ENCODE measurements at regions not wholly inside any gene's neighbourhood (a gene's known extent, or its start where the extent isn't known, plus 50 kb on each side); places are given as distances from the start of the nearest gene placed in this dataset.

GRCh38 chr3:177377166-177377565 is 179.9 kb upstream of the TBL1XR1 start:
- Mint-ChIP-seq H3K36me3 (ENCODE audit: low read depth) (peaks cover 17% of the 10 kb centered on the region), H3K4me1 (peaks cover 41% of the 10 kb centered on the region), H3K27ac (peak overlapping the region; percentile 89), H3K27me3 (ENCODE audit: low read depth, poor library complexity) (peaks cover 5% of the 10 kb centered on the region), H3K4me3 (no peak overlapping the region), H3K9me3 (peaks cover 36% of the 10 kb centered on the region)
- no peak for TF ChIP-seq CTCF (IDR thresholded peaks at IDR 0.05)
- DNase-seq, result no peak

- H3K27me3 Mint-ChIP-seq (ENCODE audit: low read depth, poor library complexity), result peaks cover 5% of the 10 kb centered on the region
- H3K36me3 Mint-ChIP-seq (ENCODE audit: low read depth), result peaks cover 17% of the 10 kb centered on the region
- no peak overlapping the region for H3K4me3 Mint-ChIP-seq
- H3K4me1 Mint-ChIP-seq, result peaks cover 42% of the 10 kb centered on the region
- DNase-seq, result no peak
- no peak for TF ChIP-seq CTCF (IDR thresholded peaks at IDR 0.05)
- no peak overlapping the region for H3K27ac Mint-ChIP-seq
- peaks cover 40% of the 10 kb centered on the region for H3K9me3 Mint-ChIP-seq
Measured at GRCh38 chr3:177378168-177378567, 180.9 kb upstream of the TBL1XR1 start.

- no peak for TF ChIP-seq CTCF (IDR thresholded peaks at IDR 0.05)
- peaks cover 39% of the 10 kb centered on the region for H3K4me1 Mint-ChIP-seq
- H3K36me3 Mint-ChIP-seq (ENCODE audit: low read depth), result peaks cover 17% of the 10 kb centered on the region
- H3K27ac Mint-ChIP-seq, result peak overlapping the region; percentile 71
- peaks cover 5% of the 10 kb centered on the region for H3K27me3 Mint-ChIP-seq (ENCODE audit: low read depth, poor library complexity)
- no peak for DNase-seq
- no peak overlapping the region for H3K4me3 Mint-ChIP-seq
- H3K9me3 Mint-ChIP-seq, result peaks cover 44% of the 10 kb centered on the region
Measured at GRCh38 chr3:177379045-177379444, 181.8 kb upstream of the TBL1XR1 start.

- peaks cover 36% of the 10 kb centered on the region for H3K4me1 Mint-ChIP-seq
- DNase-seq, result no peak
- peaks cover 11% of the 10 kb centered on the region for H3K36me3 Mint-ChIP-seq (ENCODE audit: low read depth)
- no peak overlapping the region for H3K4me3 Mint-ChIP-seq
- peaks cover 5% of the 10 kb centered on the region for H3K27me3 Mint-ChIP-seq (ENCODE audit: low read depth, poor library complexity)
- H3K9me3 Mint-ChIP-seq, result peaks cover 51% of the 10 kb centered on the region
- H3K27ac Mint-ChIP-seq, result no peak overlapping the region
- no peak for TF ChIP-seq CTCF (IDR thresholded peaks at IDR 0.05)
Measured at GRCh38 chr3:177381070-177381469, 183.8 kb upstream of the TBL1XR1 start.

GRCh38 chr3:177382944-177383343 is 185.7 kb upstream of the TBL1XR1 start:
- H3K36me3 Mint-ChIP-seq (ENCODE audit: low read depth), result peaks cover 5% of the 10 kb centered on the region
- H3K4me3 Mint-ChIP-seq, result no peak overlapping the region
- peak overlapping the region; percentile 27 for H3K27ac Mint-ChIP-seq
- no peak for DNase-seq
- H3K4me1 Mint-ChIP-seq, result peaks cover 22% of the 10 kb centered on the region
- no peaks in the 10 kb centered on the region for H3K27me3 Mint-ChIP-seq (ENCODE audit: low read depth, poor library complexity)
- TF ChIP-seq CTCF (IDR thresholded peaks at IDR 0.05), result no peak
- peaks cover 59% of the 10 kb centered on the region for H3K9me3 Mint-ChIP-seq

GRCh38 chr3:177385186-177385585 is 187.9 kb upstream of the TBL1XR1 start:
- Mint-ChIP-seq H3K4me3 (no peak overlapping the region), H3K36me3 (ENCODE audit: low read depth) (peaks cover 3% of the 10 kb centered on the region), H3K27me3 (ENCODE audit: low read depth, poor library complexity) (no peaks in the 10 kb centered on the region), H3K9me3 (peaks cover 53% of the 10 kb centered on the region), H3K4me1 (peaks cover 14% of the 10 kb centered on the region), H3K27ac (no peak overlapping the region)
- TF ChIP-seq CTCF (IDR thresholded peaks at IDR 0.05), result no peak
- no peak for DNase-seq
